A549 (cell line): ENCODE measurements at regions not wholly inside any gene's neighbourhood (a gene's known extent, or its start where the extent isn't known, plus 50 kb on each side); places are given as distances from the start of the nearest gene placed in this dataset.
A peak's percentile ranks its signal among the peaks of the same experiment; 100 is the strongest.

ENCODE experiments used
- ATAC-seq, 2 experiments: fragments of 200-7000 bp in 1 of 2; fragments of >200 bp in 1 of 2; cut with Nextera tagmentation in 1 of 2; cut with Tn5 transposase in 1 of 2; 3 replicates each; pipeline versions ENCODE4 v1.8.0 to v1.9.1; 2018 to 2020; ENCODE audit warnings: mild to moderate bottlenecking in 1 of 2, moderate library complexity in 1 of 2
- CTCF ChIA-PET: fragments of 300-600 bp; sonication (Branson Sonifier 250); formaldehyde crosslinking; extraction: SDS; loops from one replicate; lab custom pipeline; 2021; ENCODE audit warnings: antibody characterized with exemption, inconsistent platforms; lab: Yijun Ruan, JAX
- POLR2A ChIA-PET: fragments of 350-600 bp; formaldehyde crosslinking; extraction: SDS; loops from one replicate; lab custom pipeline; 2021; ENCODE audit warnings: antibody characterized with exemption, inconsistent platforms; lab: Yijun Ruan, JAX
- DNase-seq, 2 experiments: peaks; one replicate each; pipeline versions ENCODE4 v3.0.0 to v3.0.0-alpha.2; 2011 to 2016; ENCODE audit warnings: low read depth in 1 of 2, low spot score in 1 of 2
- FAIRE-seq: peaks from 2 replicates; lab custom pipeline; 2011; peaks lifted over from hg19 to GRCh38; lab: Jason Lieb, UNC
- H3K27ac ChIP-seq, 2 experiments: fragments of >200 bp; sonication (Bioruptor Twin); formaldehyde crosslinking; 3 replicates each; pipeline ENCODE4 v1.5.1; 2016 to 2017
- H3K4me1 ChIP-seq: fragments of >200 bp; sonication (Bioruptor Twin); formaldehyde crosslinking; 3 replicates; pipeline ENCODE4 v1.6.1; 2016
- H3K4me2 ChIP-seq: fragments of >200 bp; sonication (Bioruptor Twin); formaldehyde crosslinking; 3 replicates; pipeline ENCODE4 v1.6.1; 2016
- H3K4me3 ChIP-seq: fragments of >200 bp; sonication (Bioruptor Twin); formaldehyde crosslinking; 3 replicates; pipeline ENCODE4 v1.5.1; 2016
- H3K9me3 ChIP-seq: fragments of >200 bp; sonication (Bioruptor Twin); formaldehyde crosslinking; 3 replicates; pipeline ENCODE4 v1.6.1; 2016
- CBX8 ChIP-seq: fragments of 200-600 bp; sonication (generic); IDR thresholded peaks from 2 replicates; pipeline ENCODE4 v1.6.1; 2016
- CEBPB ChIP-seq, 2 experiments: fragments of >200 bp in 1 of 2; sonication (Bioruptor Twin) in 1 of 2; formaldehyde crosslinking in 1 of 2; IDR thresholded peaks; 2 replicates each; pipeline ENCODE4 v1.6.1; 2012 to 2016
- FOXS1 ChIP-seq: fragments of 250-450 bp; sonication (Bioruptor Pico); IDR thresholded peaks from 2 replicates; pipeline ENCODE4 v1.5.0; 2020; ENCODE audit warnings: mild to moderate bottlenecking, moderate library complexity
- HOXB13 ChIP-seq: fragments of 250-450 bp; sonication (Bioruptor Pico); IDR thresholded peaks from 2 replicates; pipeline ENCODE4 v1.5.0; 2020; ENCODE audit warnings: low read depth, mild to moderate bottlenecking, moderate library complexity
- HOXB5 ChIP-seq: fragments of 250-450 bp; sonication (Bioruptor Pico); IDR thresholded peaks from 2 replicates; pipeline ENCODE4 v1.5.0; 2020; ENCODE audit warnings: mild to moderate bottlenecking, moderate library complexity
- KDM1A ChIP-seq: fragments of 200-600 bp; sonication (generic); IDR thresholded peaks from 2 replicates; pipeline ENCODE4 v1.6.1; 2016; ENCODE audit warnings: low read depth, mild to moderate bottlenecking
- MAFK ChIP-seq: fragments of 450-650 bp; IDR thresholded peaks from 2 replicates; pipeline ENCODE4 v1.6.1; 2014; ENCODE audit not compliant: partially characterized antibody
- MAZ ChIP-seq: fragments of 150-350 bp; IDR thresholded peaks from 2 replicates; pipeline ENCODE4 v1.6.1; 2014; ENCODE audit warnings: antibody characterized with exemption, low read depth, low read length, borderline replicate concordance
- NFE2L2 ChIP-seq: fragments of 150-350 bp; conservative IDR thresholded peaks from 2 replicates; pipeline ENCODE4 v1.6.1; 2014; ENCODE audit warnings: low read length
- NR3C1 ChIP-seq: fragments of >200 bp; sonication (Bioruptor Twin); formaldehyde crosslinking; IDR thresholded peaks from 3 replicates; pipeline ENCODE4 v1.6.1; 2017
- PHF8 ChIP-seq: fragments of 200-600 bp; sonication (generic); IDR thresholded peaks from 2 replicates; pipeline ENCODE4 v1.6.1; 2016; ENCODE audit warnings: low read depth, mild to moderate bottlenecking, antibody characterized with exemption, moderate library complexity, borderline replicate concordance
- RAD21 ChIP-seq, 2 experiments: fragments of >200 bp in 1 of 2; sonication (Bioruptor Twin) in 1 of 2; formaldehyde crosslinking in 1 of 2; IDR thresholded peaks in 1 of 2; conservative IDR thresholded peaks in 1 of 2; 2 replicates in 1 of 2; 3 replicates in 1 of 2; pipeline ENCODE4 v1.6.1; 2012 to 2018; ENCODE audit warnings: inconsistent platforms in 1 of 2
- RARB ChIP-seq: fragments of 250-450 bp; sonication (Bioruptor Pico); IDR thresholded peaks from 2 replicates; pipeline ENCODE4 v1.8.0; 2021; ENCODE audit warnings: mild to moderate bottlenecking, moderate library complexity
- RCOR1 ChIP-seq: fragments of 150-350 bp; IDR thresholded peaks from 2 replicates; pipeline ENCODE4 v1.6.1; 2014; ENCODE audit warnings: antibody characterized with exemption, low read length, low read depth
- REST ChIP-seq: fragments of 200-600 bp; sonication (generic); IDR thresholded peaks from 2 replicates; pipeline ENCODE4 v1.6.1; 2016; ENCODE audit warnings: antibody characterized with exemption, mild to moderate bottlenecking, moderate library complexity
- RFX5 ChIP-seq: fragments of 450-650 bp; IDR thresholded peaks from 2 replicates; pipeline ENCODE4 v1.7.1; 2014; ENCODE audit warnings: antibody characterized with exemption, mild to moderate bottlenecking, moderate library complexity
- TP53 ChIP-seq: fragments of 250-450 bp; sonication (Bioruptor Pico); IDR thresholded peaks from 2 replicates; pipeline ENCODE4 v1.5.0; 2021; ENCODE audit warnings: mild to moderate bottlenecking, moderate library complexity
- ZC3H11A ChIP-seq: fragments of 450-650 bp; IDR thresholded peaks from 2 replicates; pipeline ENCODE4 v1.6.1; 2014; ENCODE audit warnings: antibody characterized with exemption, mild to moderate bottlenecking
- ZFP36 ChIP-seq: fragments of 450-650 bp; IDR thresholded peaks from 2 replicates; pipeline ENCODE4 v1.6.1; 2014; ENCODE audit warnings: borderline replicate concordance; ENCODE audit not compliant: partially characterized antibody
- ZNF302 ChIP-seq: fragments of 250-450 bp; sonication (Bioruptor Pico); IDR thresholded peaks from 2 replicates; pipeline ENCODE4 v1.9.0; 2021; ENCODE audit warnings: inconsistent platforms, mild to moderate bottlenecking, moderate library complexity
- ZSCAN20 ChIP-seq: fragments of 250-450 bp; sonication (Bioruptor Pico); IDR thresholded peaks from 2 replicates; pipeline ENCODE4 v1.8.0; 2022; ENCODE audit warnings: mild to moderate bottlenecking, moderate library complexity
- WGBS: methylation state at CpG from one replicate; pipeline ENCODE4 v1.1.6; 2017; ENCODE audit errors: missing lambda C conversion rate; 5-methylcytosine and 5-hydroxymethylcytosine counted together
- TF ChIP-seq, protein P1 (sequence below): fragments of 250-450 bp; sonication (Bioruptor Pico); IDR thresholded peaks from 2 replicates; pipeline ENCODE4 v1.5.0; 2020; ENCODE audit warnings: low read depth, mild to moderate bottlenecking, moderate library complexity
- TF ChIP-seq, protein P2 (sequence below): fragments of >200 bp; sonication (Bioruptor Twin); formaldehyde crosslinking; IDR thresholded peaks from 2 replicates; pipeline ENCODE4 v1.6.1; 2016
- TF ChIP-seq, protein P3 (sequence below): IDR thresholded peaks from 2 replicates; pipeline ENCODE4 v1.6.1; 2012

DNA sequence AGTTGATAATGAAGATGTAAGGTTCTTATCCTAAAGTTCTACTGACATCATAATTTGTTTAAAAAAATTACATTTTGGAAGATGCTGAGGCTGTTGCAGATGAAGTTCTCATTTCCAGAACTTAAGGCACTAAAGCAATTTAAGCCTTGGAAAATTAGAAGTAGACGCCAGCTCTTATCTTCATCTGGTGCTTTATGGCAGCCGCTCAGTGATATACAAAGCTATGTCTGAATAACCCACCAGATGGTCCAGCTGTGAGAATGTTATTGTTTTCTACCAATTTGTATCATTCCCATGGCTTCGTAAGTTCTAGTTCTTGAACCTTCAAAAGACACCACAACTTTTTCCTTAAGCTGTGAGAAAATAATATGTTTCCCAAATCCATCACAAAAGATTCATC lies 212.1 kb upstream of the ARID2 start:
- CTCF ChIA-PET: interaction anchor here (1.6 kb wide), 1 partner anchor 12 kb away, joined by 7 read pairs; no protein-coding TSS in a partner anchor
- DNase-seq (no peak), FAIRE-seq (no peak), ATAC-seq (no peak)
- Histone ChIP-seq H3K4me3 (no peak overlapping the region), H3K4me2 (no peak overlapping the region), H3K4me1 (no peaks in the 10 kb centered on the region), H3K27ac (no peak overlapping the region), H3K9me3 (no peaks in the 10 kb centered on the region)
- WGBS: 92% methylated on average over 3 of the region's 3 CpGs
- POLR2A ChIA-PET: no interaction called here
- TF ChIP-seq, protein P1, sequence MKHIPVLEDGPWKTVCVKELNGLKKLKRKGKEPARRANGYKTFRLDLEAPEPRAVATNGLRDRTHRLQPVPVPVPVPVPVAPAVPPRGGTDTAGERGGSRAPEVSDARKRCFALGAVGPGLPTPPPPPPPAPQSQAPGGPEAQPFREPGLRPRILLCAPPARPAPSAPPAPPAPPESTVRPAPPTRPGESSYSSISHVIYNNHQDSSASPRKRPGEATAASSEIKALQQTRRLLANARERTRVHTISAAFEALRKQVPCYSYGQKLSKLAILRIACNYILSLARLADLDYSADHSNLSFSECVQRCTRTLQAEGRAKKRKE (CRISPR knock-in tag): no peak
- TF ChIP-seq KDM1A (no peak), PHF8 (no peak), ZNF302 (no peak), MAFK (no peak)
- TF ChIP-seq, protein P2, sequence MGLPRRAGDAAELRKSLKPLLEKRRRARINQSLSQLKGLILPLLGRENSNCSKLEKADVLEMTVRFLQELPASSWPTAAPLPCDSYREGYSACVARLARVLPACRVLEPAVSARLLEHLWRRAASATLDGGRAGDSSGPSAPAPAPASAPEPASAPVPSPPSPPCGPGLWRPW: no peak

DNA sequence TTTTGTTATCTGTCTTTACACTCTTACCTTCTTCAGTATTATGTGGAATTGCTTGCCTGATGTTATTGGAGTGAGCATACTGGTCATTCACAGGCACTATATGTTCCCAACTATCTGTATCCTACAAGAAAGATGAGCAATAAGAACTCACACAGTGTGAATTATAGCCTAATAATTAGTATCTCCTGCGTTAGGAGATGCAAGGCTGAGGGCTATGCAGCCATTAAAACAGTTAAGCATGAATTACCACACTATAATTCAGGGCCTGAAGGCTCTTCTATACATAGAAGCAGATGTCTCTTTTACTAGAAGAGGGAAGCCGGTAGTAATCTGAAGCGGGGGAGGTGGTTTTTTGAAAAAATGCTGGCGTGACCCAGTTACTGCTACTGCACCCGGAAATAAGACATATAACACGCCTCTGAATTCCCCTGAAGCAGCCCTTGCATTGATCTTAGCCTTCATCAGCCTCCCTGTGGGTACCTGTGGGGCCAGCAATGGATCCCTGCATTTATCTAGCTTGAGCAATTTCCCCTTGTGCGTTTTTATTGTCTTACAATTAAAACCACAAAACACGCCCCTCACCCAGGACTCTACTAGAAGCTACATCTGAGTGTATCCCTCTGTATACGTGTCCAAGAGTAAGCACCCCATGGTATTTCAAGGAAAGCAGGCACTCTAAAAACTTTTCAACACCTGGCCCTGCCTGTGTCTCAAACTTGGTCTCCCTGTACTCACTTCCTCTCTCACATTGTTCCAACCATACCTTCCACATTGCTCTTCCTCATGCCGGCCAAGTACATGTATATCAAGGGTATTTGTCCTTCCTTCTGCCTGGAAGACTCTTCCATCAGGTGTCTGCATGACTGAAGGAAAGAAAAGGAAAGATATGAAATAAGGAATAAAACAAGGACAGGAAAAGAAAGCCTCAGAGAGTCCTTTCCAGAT lies 210.9 kb upstream of the ARID2 start:
- DNase-seq (no peak), FAIRE-seq (peak; percentile 13), ATAC-seq (no peak)
- ChIA-PET CTCF (interaction anchor here (1.4 kb wide), 1 partner anchor 21 kb away, joined by 4 read pairs; no protein-coding TSS in a partner anchor), POLR2A (no interaction called here)
- Histone ChIP-seq H3K9me3 (no peaks in the 10 kb centered on the region), H3K4me1 (no peaks in the 10 kb centered on the region), H3K27ac (no peak overlapping the region), H3K4me3 (no peak overlapping the region), H3K4me2 (no peak overlapping the region)
- TF ChIP-seq RAD21 (conservative IDR thresholded peaks at IDR 0.05 in 1 of 2, IDR thresholded peaks at IDR 0.05 in 1 of 2) (no peak), MAFK (no peak), RCOR1 (no peak), NR3C1 (no peak), HOXB5 (CRISPR knock-in tag) (no peak), KDM1A (no peak), CEBPB (IDR thresholded peaks at IDR 0.05) (no peak), ZSCAN20 (no peak), TP53 (CRISPR knock-in tag) (no peak), NFE2L2 (no peak), HOXB13 (CRISPR knock-in tag) (no peak), CBX8 (no peak), ZFP36 (no peak), FOXS1 (no peak), RFX5 (no peak), MAZ (no peak), RARB (CRISPR knock-in tag) (no peak), REST (no peak), ZC3H11A (no peak)
- TF ChIP-seq, protein P3, sequence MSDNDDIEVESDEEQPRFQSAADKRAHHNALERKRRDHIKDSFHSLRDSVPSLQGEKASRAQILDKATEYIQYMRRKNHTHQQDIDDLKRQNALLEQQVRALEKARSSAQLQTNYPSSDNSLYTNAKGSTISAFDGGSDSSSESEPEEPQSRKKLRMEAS: no peak
- 55% methylated on average over 10 of the region's 10 CpGs for WGBS
